ENCODE measurements at regions not wholly inside any gene's neighbourhood (a gene's known extent, or its start where the extent isn't known, plus 50 kb on each side); places are given as distances from the start of the nearest gene placed in this dataset.

GRCh38 chr3:21995079-21995607 is 244.1 kb upstream of the ZNF385D start:
- CTCF ChIA-PET: no interaction called here
- Histone ChIP-seq H3K27ac (ENCODE audit: low read depth, low read length) (no peak overlapping the region), H3K9me3 (ENCODE audit: control insufficient read depth in 1 of 2, insufficient read depth in 1 of 2, low read depth in 1 of 2, low read length in 2 of 2) (peaks cover 0 to 29% of the 10 kb centered on the region in 2 experiments; a peak in 2 of 4 replicates), H4K20me1 (ENCODE audit: insufficient read depth) (no peaks in the 10 kb centered on the region), H3K36me3 (ENCODE audit: control insufficient read depth in 1 of 2, insufficient read depth in 2 of 2, low read length in 2 of 2) (no peaks in the 10 kb centered on the region), H3K79me2 (ENCODE audit: insufficient read depth, low read length) (no peaks in the 10 kb centered on the region), H3K4me2 (ENCODE audit: low read length) (no peak overlapping the region), H3K9ac (ENCODE audit: low read length) (no peak overlapping the region), H3K9me2 (ENCODE audit: insufficient read depth) (no peaks in the 10 kb centered on the region), H3K4me3 (replicated peaks in 1 of 2; ENCODE audit: low read depth in 1 of 2, low read length in 2 of 2) (no peak overlapping the region), H2AFZ (ENCODE audit: low read depth, low read length, poor library complexity, severe bottlenecking) (no peak overlapping the region), H3K27me3 (ENCODE audit: insufficient read depth, low read length) (no peaks in the 10 kb centered on the region), H3K4me1 (ENCODE audit: control insufficient read depth in 1 of 2, insufficient read depth in 2 of 2, low read length in 2 of 2) (no peaks in the 10 kb centered on the region)
- intact Hi-C loops (cut with micrococcal nuclease): no loop called here
- no peak for TF ChIP-seq EGR1 (IDR thresholded peaks at IDR 0.05; ENCODE audit: low read depth)
- no peak for TF ChIP-seq JUND (IDR thresholded peaks at IDR 0.05)
- no peak for TF ChIP-seq SIN3A (IDR thresholded peaks at IDR 0.05; ENCODE audit: low read depth)
- no peak for TF ChIP-seq ELF1 (IDR thresholded peaks at IDR 0.05; ENCODE audit: borderline replicate concordance, low read depth)
- TF ChIP-seq ZBTB33 (IDR thresholded peaks at IDR 0.05; ENCODE audit: extremely low read depth, insufficient replicate concordance, low read length): no peak
- TF ChIP-seq POLR2AphosphoS5 (IDR thresholded peaks at IDR 0.05; ENCODE audit: low read depth, low read length): no peak
- no peak for TF ChIP-seq EZH2 (IDR thresholded peaks at IDR 0.05)
- no peak for TF ChIP-seq EZH2phosphoT487 (IDR thresholded peaks at IDR 0.05; ENCODE audit: borderline replicate concordance)
- TF ChIP-seq ZNF274 (IDR thresholded peaks at IDR 0.05; ENCODE audit: low read depth, low read length): no peak
- TF ChIP-seq, protein P1, sequence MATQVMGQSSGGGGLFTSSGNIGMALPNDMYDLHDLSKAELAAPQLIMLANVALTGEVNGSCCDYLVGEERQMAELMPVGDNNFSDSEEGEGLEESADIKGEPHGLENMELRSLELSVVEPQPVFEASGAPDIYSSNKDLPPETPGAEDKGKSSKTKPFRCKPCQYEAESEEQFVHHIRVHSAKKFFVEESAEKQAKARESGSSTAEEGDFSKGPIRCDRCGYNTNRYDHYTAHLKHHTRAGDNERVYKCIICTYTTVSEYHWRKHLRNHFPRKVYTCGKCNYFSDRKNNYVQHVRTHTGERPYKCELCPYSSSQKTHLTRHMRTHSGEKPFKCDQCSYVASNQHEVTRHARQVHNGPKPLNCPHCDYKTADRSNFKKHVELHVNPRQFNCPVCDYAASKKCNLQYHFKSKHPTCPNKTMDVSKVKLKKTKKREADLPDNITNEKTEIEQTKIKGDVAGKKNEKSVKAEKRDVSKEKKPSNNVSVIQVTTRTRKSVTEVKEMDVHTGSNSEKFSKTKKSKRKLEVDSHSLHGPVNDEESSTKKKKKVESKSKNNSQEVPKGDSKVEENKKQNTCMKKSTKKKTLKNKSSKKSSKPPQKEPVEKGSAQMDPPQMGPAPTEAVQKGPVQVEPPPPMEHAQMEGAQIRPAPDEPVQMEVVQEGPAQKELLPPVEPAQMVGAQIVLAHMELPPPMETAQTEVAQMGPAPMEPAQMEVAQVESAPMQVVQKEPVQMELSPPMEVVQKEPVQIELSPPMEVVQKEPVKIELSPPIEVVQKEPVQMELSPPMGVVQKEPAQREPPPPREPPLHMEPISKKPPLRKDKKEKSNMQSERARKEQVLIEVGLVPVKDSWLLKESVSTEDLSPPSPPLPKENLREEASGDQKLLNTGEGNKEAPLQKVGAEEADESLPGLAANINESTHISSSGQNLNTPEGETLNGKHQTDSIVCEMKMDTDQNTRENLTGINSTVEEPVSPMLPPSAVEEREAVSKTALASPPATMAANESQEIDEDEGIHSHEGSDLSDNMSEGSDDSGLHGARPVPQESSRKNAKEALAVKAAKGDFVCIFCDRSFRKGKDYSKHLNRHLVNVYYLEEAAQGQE (IDR thresholded peaks at IDR 0.05; ENCODE audit: low read depth): no peak
- no peak for TF ChIP-seq CBX3 (IDR thresholded peaks at IDR 0.05; ENCODE audit: low read depth)
- TF ChIP-seq SRF (IDR thresholded peaks at IDR 0.05; ENCODE audit: low read depth): no peak
- RAD21 ChIA-PET (ENCODE audit: low non-redundant PET in 1 of 2, low total read pairs in 2 of 2, uncharacterized antibody in 2 of 2, unreplicated experiment in 2 of 2): no interaction called here
- no peak for DNase-seq (ENCODE audit: low read depth, low spot score)
- no peak for ATAC-seq
- POLR2A ChIA-PET: no interaction called here
- BruUV-seq (replicated peaks): no TSS peak
